Activated CD4-positive, alpha-beta T cell treated with anti-CD3 and anti-CD28 coated beads, Interleukin-2, amount 50 U/mL, for 1 hour (primary cell): ENCODE measurements at regions not wholly inside any gene's neighbourhood (a gene's known extent, or its start where the extent isn't known, plus 50 kb on each side); places are given as distances from the start of the nearest gene placed in this dataset.

Experiments used
- DNase-seq: peaks from one replicate; pipeline ENCODE4 v3.0.0-alpha.2; 2020

GRCh38 chr6:147826698-147827097, 318.2 kb downstream of the SAMD5 start:
- no peak for DNase-seq

- no peak for DNase-seq
Measured at GRCh38 chr6:147829418-147829817, 320.9 kb downstream of the SAMD5 start.

- no peak for DNase-seq
Measured at GRCh38 chr6:147829835-147830234, 321.3 kb downstream of the SAMD5 start.

DNA sequence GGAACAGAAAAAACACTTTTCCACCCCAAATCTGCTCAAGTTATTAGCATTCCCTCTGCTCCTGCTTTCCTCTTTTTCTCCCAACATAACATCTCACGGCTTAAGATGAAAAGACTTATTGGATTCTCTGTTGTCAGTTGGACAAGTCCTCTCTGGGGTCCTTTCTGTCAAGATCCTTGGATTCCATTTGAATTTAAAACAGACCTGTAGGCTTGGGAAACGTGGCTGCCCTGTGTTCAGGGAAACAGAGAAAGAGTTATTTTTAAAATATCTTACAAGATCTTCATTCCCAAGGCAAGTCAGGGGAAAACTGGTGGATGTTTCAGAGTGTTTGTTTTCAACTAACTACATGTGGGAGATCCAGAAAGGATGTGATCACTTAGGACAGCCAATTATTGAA, 322.9 kb downstream of the SAMD5 start:
- no peak for DNase-seq

GRCh38 chr6:147833607-147834006, 325.1 kb downstream of the SAMD5 start:
- DNase-seq: no peak

- DNase-seq: no peak
Measured at GRCh38 chr6:147834084-147834776, 325.7 kb downstream of the SAMD5 start.

GRCh38 chr6:147837540-147837939, 329.1 kb downstream of the SAMD5 start:
- no peak for DNase-seq

DNA sequence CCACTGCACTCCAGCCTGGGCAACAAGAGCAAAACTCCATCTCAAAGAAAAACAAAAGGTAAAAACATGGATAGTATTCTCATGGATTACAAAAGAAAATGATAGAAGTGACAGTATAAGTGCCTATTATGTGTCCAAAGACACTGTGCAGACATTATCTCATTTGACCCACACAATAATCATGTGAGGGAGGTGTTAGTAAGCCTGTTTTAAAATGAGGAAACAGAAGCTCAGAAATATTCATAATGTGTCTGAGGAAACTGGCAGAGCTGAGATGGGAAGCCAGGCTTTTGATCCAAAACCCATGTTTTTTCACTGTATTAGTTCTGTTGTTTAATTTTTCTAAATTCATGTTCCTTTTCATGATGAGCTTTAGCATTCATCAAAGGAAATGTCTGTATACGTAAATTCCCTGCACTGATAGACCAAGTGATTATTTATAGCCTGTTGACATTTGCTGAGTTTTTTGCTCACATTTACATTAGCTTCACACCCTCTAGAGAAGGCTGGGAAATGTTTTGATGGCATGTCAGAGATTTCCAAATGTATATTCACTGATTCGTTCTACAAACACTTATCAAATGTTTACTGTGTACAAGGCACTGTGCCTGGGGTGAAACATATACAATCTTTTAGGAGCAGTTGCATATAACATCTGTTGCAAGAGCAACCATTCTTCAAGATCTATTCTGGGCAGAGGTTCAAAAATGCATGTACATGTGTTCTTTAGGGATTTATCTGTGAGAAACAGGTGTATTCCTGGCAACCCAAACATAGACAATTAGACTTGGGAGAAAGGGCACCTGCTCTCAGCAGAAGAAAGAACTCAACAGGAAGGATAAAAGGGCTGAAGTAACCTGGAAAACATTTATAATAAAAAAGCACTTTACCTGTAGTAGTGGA, 331.5 kb downstream of the SAMD5 start:
- DNase-seq: no peak

GRCh38 chr6:147841547-147842148, 333.2 kb downstream of the SAMD5 start:
- no peak for DNase-seq

GRCh38 chr6:147849401-147850330, 341.2 kb downstream of the SAMD5 start:
- no peak for DNase-seq

DNA sequence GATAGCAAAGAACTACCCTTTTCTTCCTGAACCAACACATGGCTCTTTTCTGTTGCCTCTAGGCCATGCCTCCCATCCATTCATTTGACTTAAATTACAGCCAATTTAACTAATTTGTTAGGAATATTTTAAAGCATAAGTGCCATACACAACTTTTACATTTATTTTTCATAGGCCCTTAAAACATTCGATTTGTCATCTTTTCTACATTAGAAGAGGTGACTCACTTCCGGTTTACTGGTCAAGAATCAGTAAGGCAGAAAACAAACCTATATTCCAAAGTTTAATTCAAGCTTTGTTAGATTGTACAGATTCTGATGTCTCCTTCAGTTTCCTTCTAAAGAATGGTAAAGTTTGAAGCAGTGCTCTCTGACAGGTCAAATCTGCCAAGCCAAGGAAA, 344.3 kb downstream of the SAMD5 start:
- no peak for DNase-seq

DNA sequence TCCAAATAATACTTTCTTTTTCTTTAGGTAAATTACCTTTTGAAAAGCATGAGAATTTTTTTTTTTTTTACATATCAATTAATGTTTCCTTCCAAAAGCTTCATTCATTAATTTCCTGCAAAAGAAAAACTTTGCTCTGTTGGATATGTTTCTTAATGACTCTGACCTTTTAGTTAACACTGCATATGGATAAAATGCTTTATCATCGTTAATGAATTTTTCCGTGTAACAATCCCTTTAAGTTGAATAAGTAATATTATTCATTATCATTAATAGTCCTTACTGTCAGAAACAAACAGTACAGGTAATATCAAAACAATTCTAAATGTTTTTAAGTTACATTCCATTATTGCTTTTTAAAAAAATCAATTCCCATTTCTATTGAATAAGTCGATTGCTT, 345.1 kb downstream of the SAMD5 start:
- no peak for DNase-seq

DNA sequence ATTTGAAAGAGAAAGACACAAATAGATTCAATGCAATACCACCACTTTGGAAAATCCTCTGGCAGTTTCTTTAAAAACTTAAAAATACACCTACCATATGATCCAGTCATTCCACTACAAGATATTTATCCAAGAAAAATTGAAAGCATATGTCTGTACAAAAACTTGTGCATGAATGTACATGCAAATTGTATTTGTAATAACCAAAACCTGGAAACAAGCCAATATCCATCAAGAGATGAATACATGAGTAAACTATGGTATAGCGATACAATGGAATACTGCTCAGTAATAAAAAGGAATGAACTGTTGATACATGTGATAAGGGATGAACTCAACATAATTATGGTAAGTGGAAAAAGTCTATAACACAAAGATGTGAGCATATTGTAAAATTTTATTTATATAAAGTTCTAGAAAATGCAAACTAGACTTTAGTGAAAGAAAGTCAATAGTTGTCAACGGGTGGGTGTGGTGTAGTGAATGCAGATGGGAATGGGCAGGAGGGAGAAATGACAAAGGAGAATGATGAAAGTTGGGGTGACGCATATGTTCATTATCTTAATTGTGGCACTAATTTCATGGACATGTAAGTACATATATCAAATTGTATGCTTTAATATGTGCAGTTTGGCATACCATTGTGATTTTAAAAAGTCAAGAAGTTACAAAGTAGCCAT, 347.5 kb downstream of the SAMD5 start:
- no peak for DNase-seq

DNA sequence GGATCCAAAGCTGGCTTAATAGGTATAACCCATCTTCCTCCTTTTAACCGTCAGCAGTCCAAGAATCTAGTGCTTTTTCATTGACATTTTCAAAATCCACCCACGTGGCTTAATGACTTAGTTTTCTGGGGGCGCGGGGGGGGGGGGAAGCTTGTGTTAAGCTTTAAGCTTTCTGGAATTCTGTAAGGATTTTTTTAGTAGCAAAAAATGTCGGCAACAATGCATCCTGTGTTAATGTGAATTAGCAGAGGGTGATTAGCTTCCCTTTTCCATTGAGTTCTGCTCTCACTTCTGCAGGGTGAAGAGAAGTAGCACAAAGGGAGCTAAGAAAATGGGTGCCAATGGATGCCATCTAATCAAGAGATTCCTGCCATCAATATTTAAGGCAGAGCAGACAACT, 348.2 kb downstream of the SAMD5 start:
- DNase-seq: no peak

DNA sequence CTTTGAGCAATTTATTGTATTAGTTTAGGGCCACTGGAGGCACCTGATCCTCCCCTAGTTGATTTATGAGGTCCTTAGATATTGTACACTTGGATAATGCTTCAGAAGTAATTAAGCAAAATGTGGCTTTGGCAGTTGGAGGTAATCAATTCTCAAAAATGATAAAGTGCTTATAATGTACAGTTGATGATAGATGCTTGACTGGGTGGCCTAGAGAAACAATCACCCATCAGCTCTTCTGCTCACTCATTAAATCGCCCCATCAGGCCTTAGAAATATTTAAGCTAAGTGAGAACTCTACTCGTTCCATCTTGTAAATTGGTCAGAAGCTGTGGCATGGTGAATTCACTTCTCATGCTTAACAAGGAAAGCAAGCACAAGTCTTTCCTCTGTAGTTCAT, 349.9 kb downstream of the SAMD5 start:
- no peak for DNase-seq

DNA sequence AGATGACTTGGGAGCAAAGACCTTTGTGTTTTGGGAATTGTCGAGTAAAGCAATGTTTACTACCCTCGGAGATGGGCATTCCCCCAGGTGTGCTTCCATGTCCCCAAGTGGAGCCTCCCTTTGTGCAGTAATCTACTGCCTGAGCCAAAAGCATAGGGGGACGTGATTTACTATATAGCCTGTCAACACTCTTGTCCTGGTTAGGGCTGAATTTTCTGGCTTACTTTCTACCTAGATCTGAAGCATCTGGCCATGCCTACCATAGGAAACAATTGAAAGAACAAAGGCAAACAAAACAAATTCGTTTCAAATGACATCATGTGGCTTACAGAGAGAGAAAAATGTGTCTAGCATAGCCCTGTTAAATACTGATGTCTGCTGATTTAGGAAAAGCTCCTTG, 350.6 kb downstream of the SAMD5 start:
- DNase-seq: no peak

GRCh38 chr6:147861696-147862095, 353.2 kb downstream of the SAMD5 start:
- no peak for DNase-seq

DNA sequence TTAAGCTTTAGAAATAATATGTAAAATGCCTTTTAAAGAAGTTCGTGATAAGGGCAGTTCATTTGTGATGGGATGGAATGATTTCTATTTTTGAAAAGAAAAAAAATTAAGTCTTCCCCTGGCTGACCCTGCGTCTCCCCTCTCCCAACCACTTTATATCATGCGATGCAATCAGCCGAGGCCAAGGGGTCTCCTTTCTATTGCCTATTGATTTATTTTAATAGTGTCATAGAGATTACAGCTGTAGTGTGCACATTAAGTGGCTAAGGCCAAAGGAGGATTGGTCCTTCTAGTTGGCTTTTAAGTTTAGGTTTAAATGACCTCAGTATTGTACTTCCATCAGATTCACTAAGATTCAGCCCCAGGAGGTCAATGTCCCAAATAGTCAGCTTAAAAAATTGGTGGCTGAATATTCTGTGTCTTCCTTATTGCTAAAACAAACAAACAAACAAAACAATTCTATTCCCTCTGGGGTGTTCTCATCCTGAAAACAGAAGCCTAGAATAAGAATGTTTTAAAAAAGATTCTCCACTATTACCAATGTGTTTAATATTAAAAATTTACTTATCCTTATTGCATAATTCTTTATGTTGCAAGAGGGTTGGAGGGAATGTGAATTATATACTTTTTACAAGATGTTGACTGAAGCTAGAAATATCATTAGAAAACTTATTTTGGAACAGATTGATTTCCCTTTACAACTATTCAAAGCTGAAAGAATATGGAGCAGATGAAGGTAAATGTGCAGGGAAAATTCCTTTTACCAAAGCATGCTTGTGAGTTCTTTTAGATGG, 359.1 kb downstream of the SAMD5 start:
- DNase-seq: no peak

DNA sequence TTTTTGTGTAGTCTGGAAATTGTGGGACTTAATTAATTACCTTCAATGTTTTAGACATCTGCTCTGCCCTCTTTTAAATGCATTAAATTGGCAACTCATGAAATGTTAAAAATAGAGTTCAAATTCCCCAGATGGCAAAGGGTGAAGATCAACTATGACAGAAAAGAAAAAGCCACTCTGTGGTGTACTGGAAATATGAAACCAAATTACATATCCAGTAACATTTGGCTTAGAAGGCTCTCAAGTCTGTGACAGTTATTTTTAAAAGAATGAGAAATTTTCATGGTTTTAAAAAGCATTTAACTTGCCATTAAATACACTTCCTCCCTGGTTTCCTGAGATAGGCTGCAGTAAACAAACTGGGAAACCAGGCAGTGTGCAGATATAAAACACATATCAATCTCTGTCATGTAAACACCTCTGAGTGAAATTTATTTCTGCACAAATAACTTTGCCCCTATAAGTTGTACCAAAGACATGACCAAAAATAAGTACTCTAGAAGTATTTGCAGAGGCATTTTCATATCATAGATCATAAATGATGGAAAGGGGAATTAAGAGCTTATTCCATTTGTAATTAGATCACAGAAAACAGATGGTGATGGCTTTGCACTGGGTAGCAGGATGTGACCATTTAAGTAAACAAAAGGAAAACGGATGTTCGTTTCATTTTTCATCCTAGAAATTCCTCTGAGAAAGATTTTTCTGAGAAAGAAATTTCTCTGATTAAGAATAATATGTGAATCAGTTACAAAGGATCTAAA, 360.1 kb downstream of the SAMD5 start:
- no peak for DNase-seq

DNA sequence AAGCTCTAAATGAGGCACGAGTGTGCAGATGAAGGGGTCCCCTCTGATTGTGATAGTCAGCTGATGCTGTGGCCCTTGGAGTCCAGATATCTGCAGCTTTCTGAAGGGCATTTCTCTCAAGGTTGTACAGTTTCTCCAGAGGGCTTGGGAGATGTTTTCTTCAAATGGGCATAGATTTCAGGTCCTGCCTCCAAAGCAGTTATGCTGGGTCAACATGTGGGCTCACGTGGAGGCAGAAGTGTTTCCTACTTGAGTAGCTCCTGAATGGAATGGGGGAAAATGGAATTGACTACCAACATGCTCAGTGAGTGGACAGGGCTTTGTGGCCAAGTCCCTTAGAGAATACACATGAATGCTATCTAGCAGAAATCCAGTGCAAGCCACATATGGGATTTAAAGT, 360.7 kb downstream of the SAMD5 start:
- no peak for DNase-seq

DNA sequence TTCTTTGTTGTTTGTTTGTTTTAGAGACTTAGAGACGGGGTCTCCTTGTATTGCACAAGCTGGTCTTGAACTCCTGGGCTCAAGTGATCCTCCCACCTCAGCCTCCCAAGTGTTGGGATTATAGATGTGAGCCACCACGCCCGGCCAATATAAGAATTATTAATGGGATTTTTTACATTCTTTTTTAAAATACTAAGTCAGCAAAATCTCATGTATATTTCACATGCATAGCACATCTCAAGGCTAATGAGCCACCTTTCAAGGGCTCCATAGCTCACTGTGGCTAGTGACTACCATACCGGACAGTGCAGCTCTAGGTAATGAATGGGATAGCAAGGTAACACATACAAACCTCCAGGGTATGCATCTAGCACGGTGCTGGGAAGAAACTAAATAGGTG, 361.4 kb downstream of the SAMD5 start:
- no peak for DNase-seq
